ENCODE measurements at regions not wholly inside any gene's neighbourhood (a gene's known extent, or its start where the extent isn't known, plus 50 kb on each side); places are given as distances from the start of the nearest gene placed in this dataset.
"Not testable (repeated sequence)": the region's sequence is repeated elsewhere in the genome, so short reads cannot be mapped to it uniquely, and the experiment has no call there.

DNA sequence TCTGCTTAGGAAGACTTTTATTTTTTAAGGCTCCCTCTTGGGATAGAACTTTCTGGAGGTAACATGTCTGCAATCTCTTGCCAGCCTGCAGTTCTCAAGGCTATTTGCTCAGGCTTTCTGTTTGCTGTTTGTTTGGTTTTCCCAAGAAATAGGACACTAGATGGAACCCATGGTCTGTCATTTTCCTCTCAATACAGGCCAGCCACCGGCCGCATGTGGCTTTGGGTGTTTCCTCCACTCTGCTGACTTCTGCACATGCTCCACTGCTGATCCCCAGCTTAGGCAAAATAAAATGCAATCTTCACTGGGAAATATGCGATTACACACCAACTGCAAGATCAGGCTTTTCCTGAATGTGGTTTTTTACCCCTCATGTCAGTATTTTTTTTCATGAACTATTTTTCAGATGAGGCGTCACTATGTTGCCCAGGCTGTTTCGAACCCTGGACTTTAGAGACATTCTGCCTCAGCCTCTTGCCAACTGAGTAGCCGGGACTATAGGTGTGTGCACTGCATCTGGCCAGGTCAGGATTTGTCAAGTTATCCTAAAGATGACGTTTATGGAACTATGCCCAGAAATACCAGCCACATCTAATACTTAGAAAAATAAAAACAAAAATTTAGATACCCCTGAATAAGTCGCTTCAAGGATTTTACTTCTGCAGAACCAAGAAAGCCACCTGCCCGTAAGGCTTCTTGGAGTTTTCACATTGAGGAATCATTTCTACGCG lies 94.3 kb upstream of the PABPC3 start:
- no peaks in the 10 kb centered on the region for H3K36me3 Mint-ChIP-seq (ENCODE audit: low read depth)
- TF ChIP-seq, protein P1, sequence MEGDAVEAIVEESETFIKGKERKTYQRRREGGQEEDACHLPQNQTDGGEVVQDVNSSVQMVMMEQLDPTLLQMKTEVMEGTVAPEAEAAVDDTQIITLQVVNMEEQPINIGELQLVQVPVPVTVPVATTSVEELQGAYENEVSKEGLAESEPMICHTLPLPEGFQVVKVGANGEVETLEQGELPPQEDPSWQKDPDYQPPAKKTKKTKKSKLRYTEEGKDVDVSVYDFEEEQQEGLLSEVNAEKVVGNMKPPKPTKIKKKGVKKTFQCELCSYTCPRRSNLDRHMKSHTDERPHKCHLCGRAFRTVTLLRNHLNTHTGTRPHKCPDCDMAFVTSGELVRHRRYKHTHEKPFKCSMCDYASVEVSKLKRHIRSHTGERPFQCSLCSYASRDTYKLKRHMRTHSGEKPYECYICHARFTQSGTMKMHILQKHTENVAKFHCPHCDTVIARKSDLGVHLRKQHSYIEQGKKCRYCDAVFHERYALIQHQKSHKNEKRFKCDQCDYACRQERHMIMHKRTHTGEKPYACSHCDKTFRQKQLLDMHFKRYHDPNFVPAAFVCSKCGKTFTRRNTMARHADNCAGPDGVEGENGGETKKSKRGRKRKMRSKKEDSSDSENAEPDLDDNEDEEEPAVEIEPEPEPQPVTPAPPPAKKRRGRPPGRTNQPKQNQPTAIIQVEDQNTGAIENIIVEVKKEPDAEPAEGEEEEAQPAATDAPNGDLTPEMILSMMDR (IDR thresholded peaks at IDR 0.05; ENCODE audit: unreplicated experiment in 3 of 3) = no peak
- H3K9me3 Mint-ChIP-seq = no peaks in the 10 kb centered on the region
- no peak overlapping the region for H3K4me3 Mint-ChIP-seq
- H3K27me3 Mint-ChIP-seq (ENCODE audit: low read depth) = peaks cover 4% of the 10 kb centered on the region
- peak overlapping the region; percentile 8 to 87 (median 39) for H3K27ac Mint-ChIP-seq
- peaks cover 5% of the 10 kb centered on the region for H3K4me1 Mint-ChIP-seq

DNA sequence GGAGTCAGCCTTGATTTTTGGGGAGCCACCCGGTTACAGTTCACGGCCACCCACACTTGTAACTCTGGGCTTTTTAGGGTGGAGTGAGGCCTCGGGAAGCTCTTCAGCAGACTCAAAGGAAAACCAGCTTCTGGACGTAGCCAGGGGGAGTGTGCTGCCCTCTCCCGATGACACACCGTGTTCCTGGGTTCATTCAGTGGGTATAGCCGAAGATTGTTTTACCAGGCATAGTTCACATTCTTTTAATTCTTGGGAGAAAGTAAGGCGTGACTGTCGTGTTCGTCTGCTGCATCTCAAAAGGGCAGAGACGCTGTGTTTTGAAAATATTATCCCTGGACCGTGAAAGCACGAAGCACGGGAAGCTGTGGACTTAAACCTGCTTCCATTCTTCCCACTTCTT lies 93.6 kb upstream of the PABPC3 start:
- H3K4me3 Mint-ChIP-seq; H3K4me1 Mint-ChIP-seq; H3K36me3 Mint-ChIP-seq (ENCODE audit: low read depth); H3K9me3 Mint-ChIP-seq; H3K27me3 Mint-ChIP-seq (ENCODE audit: low read depth): not testable (repeated sequence)
- peak overlapping the region; percentile 39 to 87 (median 58) for H3K27ac Mint-ChIP-seq

DNA sequence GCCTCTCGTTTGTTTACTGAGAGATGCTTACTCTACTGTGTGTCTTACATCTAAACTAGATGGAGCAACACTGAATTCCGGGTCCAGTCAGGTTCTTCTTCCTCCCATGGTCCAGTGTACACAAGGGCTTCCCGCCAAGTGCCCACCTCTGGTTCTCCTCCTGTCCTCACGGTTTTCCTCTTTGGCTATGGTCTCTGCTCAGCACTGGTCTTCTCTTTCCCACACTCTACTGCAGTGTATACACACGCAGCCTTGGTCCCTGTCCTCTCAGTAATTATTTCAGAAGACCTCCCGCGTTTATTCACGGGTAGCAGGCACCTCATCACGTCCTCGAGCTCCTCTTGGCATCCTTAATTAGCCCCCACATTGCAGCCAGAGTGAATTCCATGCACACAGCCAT lies 91.4 kb upstream of the PABPC3 start:
- H3K4me1 Mint-ChIP-seq; H3K27me3 Mint-ChIP-seq (ENCODE audit: low read depth); H3K9me3 Mint-ChIP-seq; H3K4me3 Mint-ChIP-seq; H3K27ac Mint-ChIP-seq; H3K36me3 Mint-ChIP-seq (ENCODE audit: low read depth): not testable (repeated sequence)

DNA sequence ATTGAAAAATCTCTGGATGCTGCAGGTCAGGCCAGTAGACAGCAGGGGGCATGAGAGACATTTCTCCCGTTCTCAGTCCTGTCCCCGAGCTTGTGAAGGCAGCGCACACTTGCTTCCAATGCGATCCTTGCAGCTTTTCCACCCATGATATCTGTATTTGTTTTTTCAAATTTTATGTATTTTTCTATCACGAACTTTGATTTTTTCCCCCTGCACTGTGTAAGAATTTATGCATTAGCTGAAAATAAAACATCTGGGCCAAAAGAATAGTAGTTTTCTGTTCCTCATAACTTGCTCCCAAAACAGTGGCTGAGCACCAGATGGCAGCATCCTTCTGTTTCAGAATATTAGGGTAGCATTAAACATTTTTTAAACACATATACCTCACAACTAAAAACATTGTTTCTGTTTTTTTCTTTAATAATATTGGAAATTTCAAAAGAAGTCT lies 90.9 kb upstream of the PABPC3 start:
- H3K36me3 Mint-ChIP-seq (ENCODE audit: low read depth); H3K9me3 Mint-ChIP-seq; H3K27ac Mint-ChIP-seq; H3K4me1 Mint-ChIP-seq; H3K27me3 Mint-ChIP-seq (ENCODE audit: low read depth): not testable (repeated sequence)
- H3K4me3 Mint-ChIP-seq = peak overlapping the region; percentile 1 to 38 (median 20)
- TF ChIP-seq, protein P1 (IDR thresholded peaks at IDR 0.05; ENCODE audit: unreplicated experiment in 3 of 3) = peak; percentile 49 to 66 (median 52)

DNA sequence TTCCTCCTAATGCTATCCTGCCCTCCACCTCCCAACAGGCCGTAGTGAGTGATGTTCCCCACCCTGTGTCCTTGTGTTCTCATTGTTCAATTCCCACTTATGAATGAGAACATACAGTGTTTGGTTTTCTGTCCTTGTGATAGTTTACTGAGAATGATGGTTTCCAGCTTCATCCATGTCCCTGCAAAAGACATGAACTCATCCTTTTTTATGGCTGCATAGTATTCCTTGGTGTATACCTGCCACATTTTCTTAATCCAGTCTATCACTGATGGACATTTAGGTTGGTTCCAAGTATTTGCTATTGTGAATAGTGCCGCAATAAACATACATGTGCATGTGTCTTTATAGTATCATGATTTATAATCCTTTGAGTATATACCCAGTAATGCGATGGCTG lies 88.5 kb upstream of the PABPC3 start:
- peaks cover 20% of the 10 kb centered on the region for H3K27me3 Mint-ChIP-seq (ENCODE audit: low read depth)
- not testable (repeated sequence) for H3K9me3 Mint-ChIP-seq; H3K36me3 Mint-ChIP-seq (ENCODE audit: low read depth); H3K27ac Mint-ChIP-seq; H3K4me3 Mint-ChIP-seq; H3K4me1 Mint-ChIP-seq

DNA sequence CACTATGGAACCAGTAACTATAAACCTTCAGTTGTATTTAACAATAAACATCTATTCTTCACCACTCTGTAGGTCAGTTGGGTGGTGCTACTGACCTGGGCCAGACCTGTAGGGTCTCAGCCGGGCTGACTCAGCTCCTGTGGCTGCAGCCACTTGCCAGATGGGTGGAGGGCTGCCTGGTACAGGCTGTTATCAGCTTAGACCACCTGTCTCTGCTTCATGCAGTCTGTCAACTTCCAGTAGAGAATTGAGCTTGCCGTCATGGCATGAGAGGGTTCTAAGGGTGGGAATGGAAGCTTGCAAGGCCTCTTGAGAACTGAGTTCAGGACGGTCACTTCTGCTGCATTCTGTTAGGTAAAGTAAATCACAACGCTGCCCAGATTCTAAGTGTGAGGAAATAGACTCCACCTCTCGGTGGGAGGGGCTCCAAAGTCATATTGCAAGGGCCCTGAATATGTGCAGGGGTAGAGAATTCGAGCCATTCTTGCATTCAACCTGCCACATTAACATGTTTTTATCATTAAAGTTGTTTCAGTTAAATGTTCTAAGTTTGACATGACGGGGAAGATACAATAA lies 81.5 kb upstream of the PABPC3 start:
- not testable (repeated sequence) for H3K9me3 Mint-ChIP-seq; H3K4me1 Mint-ChIP-seq; H3K27ac Mint-ChIP-seq; H3K4me3 Mint-ChIP-seq; H3K36me3 Mint-ChIP-seq (ENCODE audit: low read depth)
- H3K27me3 Mint-ChIP-seq (ENCODE audit: low read depth) = peaks cover 64% of the 10 kb centered on the region

DNA sequence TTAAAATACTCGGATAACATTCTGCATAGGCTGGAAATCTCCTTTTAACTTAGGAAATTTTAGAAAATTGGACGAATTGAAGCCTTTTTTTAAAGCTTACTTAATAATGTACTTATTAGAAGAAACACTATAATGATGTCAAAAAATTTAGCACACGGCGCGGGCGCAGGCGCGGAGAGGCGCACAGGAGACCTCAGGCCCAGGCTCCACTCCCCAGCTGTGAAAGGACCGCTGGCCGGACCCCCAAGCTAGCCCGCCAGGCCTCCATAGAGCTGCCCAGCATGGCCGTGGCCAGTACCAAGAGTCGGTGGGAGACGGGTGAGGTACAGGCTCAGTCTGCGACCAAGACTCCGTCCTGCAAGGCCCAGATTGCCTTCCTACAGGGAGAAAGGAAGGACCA lies 78.8 kb upstream of the PABPC3 start:
- H3K27me3 Mint-ChIP-seq (ENCODE audit: low read depth) = peaks cover 78% of the 10 kb centered on the region
- not testable (repeated sequence) for H3K27ac Mint-ChIP-seq; H3K4me1 Mint-ChIP-seq; H3K36me3 Mint-ChIP-seq (ENCODE audit: low read depth); H3K9me3 Mint-ChIP-seq
- peak overlapping the region; percentile 76 to 86 (median 83) for H3K4me3 Mint-ChIP-seq

DNA sequence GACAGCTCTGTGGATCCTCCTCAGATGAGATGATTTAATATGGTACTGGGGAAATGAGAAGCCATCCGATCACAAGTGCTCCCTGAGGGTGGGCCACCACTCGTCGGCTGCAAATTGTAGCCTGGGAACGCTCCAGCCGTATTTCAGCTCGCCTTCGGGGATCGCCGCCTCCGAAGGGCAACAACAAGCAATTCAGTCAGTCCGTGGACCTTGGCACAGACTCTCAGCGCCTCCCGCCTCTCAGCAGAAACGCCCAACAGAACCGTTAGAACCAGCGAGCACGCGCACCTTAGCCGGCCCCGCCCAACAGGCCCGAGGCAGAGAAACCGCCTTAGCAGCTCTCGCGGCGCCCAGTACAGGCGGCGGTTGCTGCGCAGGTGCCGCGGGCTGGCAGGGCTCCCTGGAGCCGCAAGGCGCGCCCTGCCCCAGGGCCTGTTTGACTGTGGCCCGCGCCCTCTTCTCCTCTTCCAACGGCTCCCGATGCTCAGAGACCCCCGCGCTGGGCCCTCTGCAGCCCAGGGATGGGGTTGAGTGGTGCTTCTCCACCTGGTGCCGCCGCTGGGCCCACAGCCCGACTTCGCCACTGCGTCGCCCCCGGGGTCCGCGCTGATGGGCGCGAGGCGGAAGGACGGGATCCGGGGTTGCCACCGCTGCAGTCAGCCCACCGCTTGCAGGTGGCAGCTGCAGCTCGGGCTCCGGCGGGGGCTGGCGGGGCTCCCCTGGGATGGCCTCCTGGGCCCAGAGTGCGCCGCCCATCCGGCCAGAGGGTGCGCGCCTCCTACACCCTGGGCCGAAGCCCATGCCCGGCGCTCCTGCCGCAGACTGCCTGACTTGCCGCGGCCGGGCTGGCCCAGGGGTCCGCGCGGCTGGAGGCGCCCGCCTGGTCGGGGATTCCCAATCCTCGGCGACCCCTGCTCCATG lies 77.9 kb upstream of the PABPC3 start:
- peaks cover 76% of the 10 kb centered on the region for H3K27me3 Mint-ChIP-seq (ENCODE audit: low read depth)
- not testable (repeated sequence) for H3K9me3 Mint-ChIP-seq; H3K4me1 Mint-ChIP-seq; H3K27ac Mint-ChIP-seq; H3K36me3 Mint-ChIP-seq (ENCODE audit: low read depth)
- H3K4me3 Mint-ChIP-seq = peak overlapping the region; percentile 76 to 86 (median 83)

All from nephron (organoid).